Gastroesophageal sphincter (tissue), 3 donors: ENCODE measurements at regions not wholly inside any gene's neighbourhood (a gene's known extent, or its start where the extent isn't known, plus 50 kb on each side); places are given as distances from the start of the nearest gene placed in this dataset.

Experiments
- CTCF ChIP-seq, 4 experiments: fragments of 200-600 bp in 2 of 4; fragments of 450-650 bp in 2 of 4; sonication (generic) in 1 of 4; IDR thresholded peaks; one replicate each; pipeline ENCODE4 v1.5.1; 2017 to 2019; ENCODE audit warnings: antibody characterized with exemption in 4 of 4, mild to moderate bottlenecking in 2 of 4, moderate library complexity in 2 of 4
- POLR2A ChIP-seq, 2 donors: fragments of 450-650 bp; IDR thresholded peaks; one replicate each; pipeline ENCODE4 v1.6.1; 2017; ENCODE audit warnings: antibody characterized with exemption in 2 of 2, mild to moderate bottlenecking in 2 of 2, moderate library complexity in 1 of 2

DNA sequence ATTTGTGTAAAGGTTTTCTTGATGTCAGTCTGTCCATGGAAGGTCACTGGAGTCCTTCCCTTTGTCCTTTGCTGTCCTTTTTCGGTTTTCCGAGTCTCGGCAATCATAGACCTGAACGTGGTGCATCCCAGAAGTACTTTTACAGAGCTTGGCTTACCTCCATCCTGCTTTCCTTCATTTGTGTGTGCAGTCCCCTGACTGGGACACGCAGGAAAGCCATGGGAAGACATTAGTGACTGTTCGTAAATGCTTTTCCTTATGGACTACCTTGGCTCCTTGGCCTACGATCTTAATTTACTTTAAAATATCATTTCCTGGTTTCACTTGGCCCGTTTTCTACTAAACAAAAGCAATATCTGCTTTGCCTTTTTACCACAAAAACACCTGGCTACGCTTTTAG lies 328.4 kb upstream of the RARB start:
- no peak for TF ChIP-seq CTCF (IDR thresholded peaks at IDR 0.05)
- no peak for TF ChIP-seq POLR2A (IDR thresholded peaks at IDR 0.05)
